Panc1 (cell line): ENCODE measurements at regions not wholly inside any gene's neighbourhood (a gene's known extent, or its start where the extent isn't known, plus 50 kb on each side); places are given as distances from the start of the nearest gene placed in this dataset.

Experiments used
- ATAC-seq: fragments of 200-7000 bp; cut with Tn5 transposase; 2 replicates; pipeline ENCODE4 v1.9.1; 2020; ENCODE audit warnings: mild to moderate bottlenecking, moderate library complexity
- BruUV-seq: library from RNA; stranded (reverse); fragments of 400-500 nt; replicated peaks from 2 replicates; lab custom pipeline; 2021; lab: Mats Ljungman, UMichigan
- CTCF ChIA-PET: fragments of 300-600 bp; sonication (Branson Sonifier 250); formaldehyde crosslinking; loops from one replicate; lab custom pipeline; 2022; ENCODE audit warnings: antibody characterized with exemption; lab: Charles Lee
- POLR2A ChIA-PET: fragments of 300-600 bp; sonication (Branson Sonifier 250); formaldehyde crosslinking; loops from one replicate; lab custom pipeline; 2022; ENCODE audit warnings: antibody characterized with exemption; lab: Charles Lee
- DNase-seq: peaks from one replicate; pipeline ENCODE4 v3.0.0-alpha.2; 2010; ENCODE audit warnings: low read depth, low spot score
- H3K27ac ChIP-seq: 2 replicates; pipeline ENCODE4 v1.5.1; 2011; ENCODE audit warnings: mild to moderate bottlenecking, low read length, inconsistent platforms
- H3K27me3 ChIP-seq: fragments of 200-500 bp; sonication (Bioruptor generic); 2 replicates; pipeline ENCODE4 v1.6.0; 2014; ENCODE audit warnings: low read length, inconsistent platforms; ENCODE audit not compliant: control insufficient read depth, insufficient read depth
- H3K36me3 ChIP-seq: fragments of 200-500 bp; sonication (Bioruptor generic); 2 replicates; pipeline ENCODE4 v1.5.1; 2014; ENCODE audit warnings: inconsistent platforms, mild to moderate bottlenecking, low read length, moderate library complexity; ENCODE audit not compliant: control insufficient read depth, insufficient read depth
- H3K4me1 ChIP-seq: 2 replicates; pipeline ENCODE4 v1.5.1; 2011; ENCODE audit warnings: inconsistent platforms, mild to moderate bottlenecking, low read length, moderate library complexity; ENCODE audit not compliant: control insufficient read depth, insufficient read depth
- H3K4me3 ChIP-seq, 2 experiments: 2 replicates each; pipeline ENCODE4 v1.5.1; 2011 to 2012; ENCODE audit warnings: low read depth in 2 of 2, low read length in 2 of 2, mild to moderate bottlenecking in 2 of 2, inconsistent platforms in 1 of 2, moderate library complexity in 1 of 2
- H3K9me3 ChIP-seq: fragments of 200-500 bp; sonication (Bioruptor generic); 2 replicates; pipeline ENCODE4 v1.5.1; 2014; ENCODE audit warnings: low read depth, mild to moderate bottlenecking, inconsistent platforms, low read length, moderate library complexity; ENCODE audit not compliant: control insufficient read depth, insufficient read depth
- CTCF ChIP-seq: fragments of 450-650 bp; IDR thresholded peaks from 2 replicates; pipeline ENCODE4 v1.5.1; 2017; ENCODE audit warnings: mild to moderate bottlenecking
- POLR2AphosphoS5 ChIP-seq: IDR thresholded peaks from 2 replicates; pipeline ENCODE4 v1.6.1; 2012; ENCODE audit warnings: mild to moderate bottlenecking, low read depth, low read length, moderate library complexity
- REST ChIP-seq, 2 experiments: IDR thresholded peaks; 2 replicates each; pipeline ENCODE4 v1.6.1; 2011 to 2012; ENCODE audit warnings: low read depth in 2 of 2, control low read depth in 1 of 2, low read length in 1 of 2, mild to moderate bottlenecking in 1 of 2, moderate library complexity in 1 of 2; ENCODE audit not compliant: insufficient read depth in 1 of 2
- SIN3A ChIP-seq: IDR thresholded peaks from 2 replicates; pipeline ENCODE4 v1.6.1; 2012; ENCODE audit warnings: low read depth, mild to moderate bottlenecking, low read length, moderate library complexity, borderline replicate concordance; ENCODE audit not compliant: insufficient read depth
- TCF7L2 ChIP-seq: IDR thresholded peaks from 2 replicates; pipeline ENCODE4 v1.6.1; 2011; ENCODE audit warnings: mild to moderate bottlenecking, low read depth, low read length, inconsistent platforms
- in situ Hi-C: cut with HindIII; loops from 2 replicates; pipeline ENCODE4 v1.10.0; 2016; ENCODE audit warnings: low sequenced_read_pairs, low pct_unique_long_range_greater_than_20kb
- intact Hi-C: fragments of 100-400 bp; cut with micrococcal nuclease; formaldehyde crosslinking; loops from one replicate; pipeline ENCODE4 v1.10.0; 2022; ENCODE audit not compliant: unreplicated experiment

- CTCF ChIA-PET: no interaction called here
- ATAC-seq: no peak
- intact Hi-C loops: no loop called here
- DNase-seq: no peak
- no TSS peak for BruUV-seq
- Histone ChIP-seq H3K4me3 (no peak overlapping the region), H3K36me3 (no peaks in the 10 kb centered on the region), H3K9me3 (no peaks in the 10 kb centered on the region), H3K4me1 (no peaks in the 10 kb centered on the region), H3K27me3 (no peaks in the 10 kb centered on the region), H3K27ac (no peak overlapping the region)
- in situ Hi-C loops: no loop called here
- POLR2A ChIA-PET: no interaction called here
- no peak for TF ChIP-seq SIN3A
- TF ChIP-seq POLR2AphosphoS5: no peak
- TF ChIP-seq CTCF: no peak
Measured at GRCh38 chr13:43981512-43982301, 102.0 kb downstream of the LACC1 start.

GRCh38 chr13:43983373-43983772 is 103.7 kb downstream of the LACC1 start:
- no peaks in the 10 kb centered on the region for H3K27me3 ChIP-seq
- H3K4me1 ChIP-seq: no peaks in the 10 kb centered on the region
- ATAC-seq (no peak), DNase-seq (no peak)
- TF ChIP-seq CTCF (no peak), POLR2AphosphoS5 (no peak), REST (IDR thresholded peaks at IDR 0.05; ENCODE audit: insufficient read depth in 1 of 2, low read depth in 2 of 2, low read length in 1 of 2) (no peak), SIN3A (no peak), TCF7L2 (no peak)
- intact Hi-C loops (no loop called here), in situ Hi-C loops (no loop called here)
- no peaks in the 10 kb centered on the region for H3K36me3 ChIP-seq
- no peak overlapping the region for H3K27ac ChIP-seq
- BruUV-seq: no TSS peak
- ChIA-PET POLR2A (no interaction called here), CTCF (no interaction called here)
- no peaks in the 10 kb centered on the region for H3K9me3 ChIP-seq
- no peak overlapping the region for H3K4me3 ChIP-seq
